ENCODE measurements at regions not wholly inside any gene's neighbourhood (a gene's known extent, or its start where the extent isn't known, plus 50 kb on each side); places are given as distances from the start of the nearest gene placed in this dataset.

GRCh38 chr2:144950899-144951560 is 431.1 kb upstream of the ZEB2 start:
- Histone ChIP-seq H3K4me2 (ENCODE audit: extremely low read depth, insufficient read depth, low read length) (no peak overlapping the region), H3K27ac (ENCODE audit: insufficient read depth, low read length) (no peak overlapping the region), H3K9ac (ENCODE audit: insufficient read depth, low read length) (no peak overlapping the region), H3K4me3 (replicated peaks in 1 of 4; ENCODE audit: control extremely low read depth in 1 of 4, insufficient read depth in 1 of 4, low read depth in 3 of 4, low read length in 4 of 4) (no peak overlapping the region), H3K9me3 (ENCODE audit: control insufficient read depth, insufficient read depth, low read depth, low read length) (no peaks in the 10 kb centered on the region), H3K4me1 (ENCODE audit: control insufficient read depth, extremely low read depth, insufficient read depth, low read length) (peaks cover 2% of the 10 kb centered on the region), H2AFZ (ENCODE audit: low read length) (no peak overlapping the region), H4K20me1 (ENCODE audit: control insufficient read depth, extremely low read depth, insufficient read depth, low read length) (no peaks in the 10 kb centered on the region), H3K79me2 (ENCODE audit: control insufficient read depth, insufficient read depth, low read length) (no peaks in the 10 kb centered on the region), H3K36me3 (ENCODE audit: control insufficient read depth, insufficient read depth, low read length) (no peaks in the 10 kb centered on the region), H3K27me3 (ENCODE audit: control insufficient read depth, insufficient read depth, low read length) (no peaks in the 10 kb centered on the region)
- DNase-seq (ENCODE audit: low read depth in 2 of 2) = peak; percentile 82 to 90
- TF ChIP-seq EZH2 (IDR thresholded peaks at IDR 0.05; ENCODE audit: low read length, missing control alignments) (no peak), CTCF (conservative IDR thresholded peaks at IDR 0.05 in 1 of 2, IDR thresholded peaks at IDR 0.05 in 1 of 2; ENCODE audit: low read depth in 1 of 2, low read length in 2 of 2) (no peak)

- TF ChIP-seq CTCF (conservative IDR thresholded peaks at IDR 0.05 in 1 of 2, IDR thresholded peaks at IDR 0.05 in 1 of 2; ENCODE audit: low read depth in 1 of 2, low read length in 2 of 2) = no peak
- TF ChIP-seq EZH2 (IDR thresholded peaks at IDR 0.05; ENCODE audit: low read length, missing control alignments) = no peak
- no peaks in the 10 kb centered on the region for H3K79me2 ChIP-seq (ENCODE audit: control insufficient read depth, insufficient read depth, low read length)
- H3K9ac ChIP-seq (ENCODE audit: insufficient read depth, low read length) = no peak overlapping the region
- H3K9me3 ChIP-seq (ENCODE audit: control insufficient read depth, insufficient read depth, low read depth, low read length) = no peaks in the 10 kb centered on the region
- H4K20me1 ChIP-seq (ENCODE audit: control insufficient read depth, extremely low read depth, insufficient read depth, low read length) = no peaks in the 10 kb centered on the region
- no peak overlapping the region for H3K27ac ChIP-seq (ENCODE audit: insufficient read depth, low read length)
- H3K4me2 ChIP-seq (ENCODE audit: extremely low read depth, insufficient read depth, low read length) = no peak overlapping the region
- H3K27me3 ChIP-seq (ENCODE audit: control insufficient read depth, insufficient read depth, low read length) = no peaks in the 10 kb centered on the region
- H3K4me3 ChIP-seq (replicated peaks in 1 of 4; ENCODE audit: control extremely low read depth in 1 of 4, insufficient read depth in 1 of 4, low read depth in 3 of 4, low read length in 4 of 4) = no peak overlapping the region
- no peak for DNase-seq (ENCODE audit: low read depth in 2 of 2)
- no peak overlapping the region for H2AFZ ChIP-seq (ENCODE audit: low read length)
- H3K36me3 ChIP-seq (ENCODE audit: control insufficient read depth, insufficient read depth, low read length) = no peaks in the 10 kb centered on the region
- H3K4me1 ChIP-seq (ENCODE audit: control insufficient read depth, extremely low read depth, insufficient read depth, low read length) = peaks cover 11% of the 10 kb centered on the region
Measured at GRCh38 chr2:144948205-144948855, 428.4 kb upstream of the ZEB2 start.

GRCh38 chr2:144947709-144948037 is 427.8 kb upstream of the ZEB2 start:
- TF ChIP-seq CTCF (conservative IDR thresholded peaks at IDR 0.05 in 1 of 2, IDR thresholded peaks at IDR 0.05 in 1 of 2; ENCODE audit: low read depth in 1 of 2, low read length in 2 of 2) = no peak
- no peak for TF ChIP-seq EZH2 (IDR thresholded peaks at IDR 0.05; ENCODE audit: low read length, missing control alignments)
- Histone ChIP-seq H3K79me2 (ENCODE audit: control insufficient read depth, insufficient read depth, low read length) (no peaks in the 10 kb centered on the region), H3K9me3 (ENCODE audit: control insufficient read depth, insufficient read depth, low read depth, low read length) (no peaks in the 10 kb centered on the region), H3K4me3 (replicated peaks in 1 of 4; ENCODE audit: control extremely low read depth in 1 of 4, insufficient read depth in 1 of 4, low read depth in 3 of 4, low read length in 4 of 4) (no peak overlapping the region), H2AFZ (ENCODE audit: low read length) (no peak overlapping the region), H3K36me3 (ENCODE audit: control insufficient read depth, insufficient read depth, low read length) (no peaks in the 10 kb centered on the region), H3K4me2 (ENCODE audit: extremely low read depth, insufficient read depth, low read length) (no peak overlapping the region), H3K9ac (ENCODE audit: insufficient read depth, low read length) (no peak overlapping the region), H3K4me1 (ENCODE audit: control insufficient read depth, extremely low read depth, insufficient read depth, low read length) (peaks cover 12% of the 10 kb centered on the region), H4K20me1 (ENCODE audit: control insufficient read depth, extremely low read depth, insufficient read depth, low read length) (no peaks in the 10 kb centered on the region), H3K27me3 (ENCODE audit: control insufficient read depth, insufficient read depth, low read length) (no peaks in the 10 kb centered on the region), H3K27ac (ENCODE audit: insufficient read depth, low read length) (no peak overlapping the region)
- no peak for DNase-seq (ENCODE audit: low read depth in 2 of 2)

All from fibroblast of lung (primary cell).